Astrocyte (in vitro differentiated cells and primary cell): ENCODE measurements at regions not wholly inside any gene's neighbourhood (a gene's known extent, or its start where the extent isn't known, plus 50 kb on each side); places are given as distances from the start of the nearest gene placed in this dataset.
"Not testable (repeated sequence)": the region's sequence is repeated elsewhere in the genome, so short reads cannot be mapped to it uniquely, and the experiment has no call there.

Source experiments
- CTCF ChIP-seq: IDR thresholded peaks from 2 replicates; pipeline ENCODE4 v1.5.1; 2011; ENCODE audit warnings: low read depth, mild to moderate bottlenecking, inconsistent platforms, low read length, moderate library complexity; ENCODE audit not compliant: insufficient read depth
- EZH2 ChIP-seq: IDR thresholded peaks from 2 replicates; pipeline ENCODE4 v1.6.1; 2012; ENCODE audit warnings: mild to moderate bottlenecking, low read length, inconsistent platforms; ENCODE audit not compliant: insufficient read depth

GRCh38 chr14:53712901-53713300, 243.7 kb downstream of the BMP4 start:
- not testable (repeated sequence) for TF ChIP-seq CTCF, EZH2
